CD14-positive monocyte (primary cell): ENCODE measurements at regions not wholly inside any gene's neighbourhood (a gene's known extent, or its start where the extent isn't known, plus 50 kb on each side); places are given as distances from the start of the nearest gene placed in this dataset.

Source experiments
- DNase-seq, 3 donors: peaks; one replicate each; pipeline ENCODE4 v3.0.0-alpha.2; 2011 to 2022
- H2AFZ ChIP-seq: 2 replicates; pipeline ENCODE4 v1.6.0; 2012; ENCODE audit warnings: mild to moderate bottlenecking, low read depth, low read length, inconsistent platforms; ENCODE audit not compliant: insufficient read depth, poor library complexity, severe bottlenecking
- H3K27ac ChIP-seq, 2 donors: 1 replicate in 1 of 2; 2 replicates in 1 of 2; pipeline ENCODE4 v1.5.1; 2012 to 2013; ENCODE audit warnings: low read length in 2 of 2, control low read depth in 1 of 2, inconsistent platforms in 1 of 2, low read depth in 1 of 2, mild to moderate bottlenecking in 1 of 2
- H3K27me3 ChIP-seq, 2 donors: one replicate each; pipeline versions ENCODE4 v1.6.0 to v1.6.1; 2011 to 2013; ENCODE audit warnings: low read length in 2 of 2; ENCODE audit not compliant: control insufficient read depth in 2 of 2, insufficient read depth in 2 of 2
- H3K36me3 ChIP-seq, 2 donors: replicated peaks in 1 of 2; 1 replicate in 1 of 2; 2 replicates in 1 of 2; pipeline versions ENCODE4 v1.5.1 to v1.6.1; 2012 to 2013; ENCODE audit warnings: low read length in 2 of 2, control low read depth in 1 of 2, inconsistent platforms in 1 of 2, mild to moderate bottlenecking in 1 of 2; ENCODE audit not compliant: insufficient read depth in 2 of 2, control insufficient read depth in 1 of 2
- H3K4me1 ChIP-seq, 2 donors: 1 replicate in 1 of 2; 2 replicates in 1 of 2; pipeline versions ENCODE4 v1.5.1 to v1.6.1; 2012 to 2013; ENCODE audit warnings: low read length in 2 of 2, control low read depth in 1 of 2, inconsistent platforms in 1 of 2, mild to moderate bottlenecking in 1 of 2, moderate library complexity in 1 of 2; ENCODE audit not compliant: insufficient read depth in 2 of 2, control insufficient read depth in 1 of 2
- H3K4me2 ChIP-seq: replicated peaks from 2 replicates; pipeline ENCODE3; 2012; ENCODE audit warnings: low read length, moderate library complexity, mild to moderate bottlenecking; ENCODE audit not compliant: poor library complexity, severe bottlenecking; ENCODE audit errors: extremely low read depth
- H3K4me3 ChIP-seq, 3 experiments: fragments of 200-600 bp in 1 of 3; sonication (generic) in 1 of 3; replicated peaks in 1 of 3; 1 replicate in 2 of 3; 2 replicates in 1 of 3; pipeline ENCODE4 v1.5.1; 2011 to 2013; ENCODE audit warnings: low read length in 3 of 3, mild to moderate bottlenecking in 3 of 3, control low read depth in 2 of 3, low read depth in 2 of 3, inconsistent platforms in 1 of 3, moderate library complexity in 1 of 3
- H3K79me2 ChIP-seq: 2 replicates; pipeline ENCODE4 v1.6.0; 2012; ENCODE audit warnings: mild to moderate bottlenecking, control low read depth, inconsistent platforms, low read length, moderate library complexity; ENCODE audit not compliant: insufficient read depth
- H3K9ac ChIP-seq: 2 replicates; pipeline ENCODE4 v1.6.0; 2017; ENCODE audit warnings: low read length, mild to moderate bottlenecking; ENCODE audit not compliant: insufficient read depth, poor library complexity, severe bottlenecking
- H3K9me3 ChIP-seq, 2 donors: replicated peaks in 1 of 2; 1 replicate in 1 of 2; 2 replicates in 1 of 2; pipeline versions ENCODE4 v1.5.1 to v1.6.1; 2012 to 2013; ENCODE audit warnings: low read length in 2 of 2, control low read depth in 1 of 2; ENCODE audit not compliant: control insufficient read depth in 1 of 2, insufficient read depth in 1 of 2
- H4K20me1 ChIP-seq: 2 replicates; pipeline ENCODE4 v1.6.0; 2012; ENCODE audit warnings: mild to moderate bottlenecking, low read length, control low read depth, moderate library complexity; ENCODE audit not compliant: insufficient read depth
- H3K27ac Mint-ChIP-seq, 7 donors: one replicate each; pipeline ENCODE4 v1.8.0; 2020; ENCODE audit warnings: mild to moderate bottlenecking in 7 of 7, mixed read lengths in 7 of 7, moderate library complexity in 6 of 7, inconsistent platforms in 2 of 7
- H3K27me3 Mint-ChIP-seq, 3 donors: one replicate each; pipeline ENCODE4 v1.8.0; 2021 to 2022; ENCODE audit warnings: low read depth in 3 of 3, mild to moderate bottlenecking in 3 of 3, mixed read lengths in 3 of 3, moderate library complexity in 3 of 3, inconsistent platforms in 1 of 3
- H3K36me3 Mint-ChIP-seq, 2 donors: one replicate each; pipeline ENCODE4 v1.8.0; 2020; ENCODE audit warnings: mixed read lengths in 2 of 2, inconsistent platforms in 1 of 2, mild to moderate bottlenecking in 1 of 2
- H3K4me1 Mint-ChIP-seq: one replicate; pipeline ENCODE4 v1.8.0; 2020; ENCODE audit warnings: mild to moderate bottlenecking, mixed read lengths
- H3K4me3 Mint-ChIP-seq, 2 donors: one replicate each; pipeline ENCODE4 v1.8.0; 2020; ENCODE audit warnings: mild to moderate bottlenecking in 2 of 2, mixed read lengths in 2 of 2, moderate library complexity in 1 of 2
- H3K9me3 Mint-ChIP-seq, 7 donors: one replicate each; pipeline ENCODE4 v1.8.0; 2020 to 2022; ENCODE audit warnings: mixed read lengths in 7 of 7, mild to moderate bottlenecking in 6 of 7, moderate library complexity in 6 of 7, inconsistent platforms in 2 of 7
- WGBS: methylation state at CpG from one replicate; pipeline ENCODE4 v1.1.5; 2013; ENCODE audit warnings: missing lambda C conversion rate; ENCODE audit not compliant: insufficient coverage; 5-methylcytosine and 5-hydroxymethylcytosine counted together
- intact Hi-C, 2 donors: fragments of 100-400 bp; cut with micrococcal nuclease; formaldehyde crosslinking; loops; one replicate each; pipeline versions ENCODE4 v1.15.0 to v1.15.1; 2023
- TF ChIP-seq, protein P1 (sequence below): fragments of 200-600 bp; IDR thresholded peaks from one replicate; pipeline ENCODE4 v1.8.0; 2022; ENCODE audit warnings: antibody characterized with exemption, mild to moderate bottlenecking

DNA sequence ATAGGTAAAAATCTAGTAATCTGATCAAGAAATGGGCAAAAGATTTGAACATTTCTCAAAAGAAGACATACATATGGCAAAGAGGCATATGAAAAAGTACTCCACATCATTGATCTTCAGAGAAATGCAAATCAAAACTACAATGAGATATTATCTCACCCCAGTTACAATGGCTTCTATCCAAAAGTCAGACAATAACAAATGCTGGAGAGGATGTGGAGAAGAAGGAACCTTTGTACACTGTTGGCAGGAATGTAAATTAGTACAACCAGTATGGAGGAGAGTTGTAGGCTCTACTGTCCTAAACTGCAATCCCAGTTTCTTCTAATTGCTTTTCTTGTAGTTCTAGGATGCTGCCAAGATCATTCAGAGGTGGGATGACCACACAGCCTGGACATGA is 193.5 kb upstream of the RFX3 start:
- H3K4me3 ChIP-seq: no peak overlapping the region
- peaks cover 0 to 4% (median 0%) of the 10 kb centered on the region in 7 donors for H3K9me3 Mint-ChIP-seq
- H3K27me3 ChIP-seq: no peaks in the 10 kb centered on the region
- H2AFZ ChIP-seq: no peak overlapping the region
- no peak for DNase-seq
- H3K4me1 ChIP-seq: no peaks in the 10 kb centered on the region
- H3K36me3 Mint-ChIP-seq: no peaks in the 10 kb centered on the region
- H3K36me3 ChIP-seq: no peaks in the 10 kb centered on the region
- no peak overlapping the region for H3K27ac ChIP-seq
- no peak overlapping the region for H3K4me2 ChIP-seq
- H3K27ac Mint-ChIP-seq: no peak overlapping the region
- no peak overlapping the region for H3K4me3 Mint-ChIP-seq
- no peak overlapping the region for H3K9ac ChIP-seq
- H3K9me3 ChIP-seq: no peaks in the 10 kb centered on the region
- no peaks in the 10 kb centered on the region for H3K4me1 Mint-ChIP-seq
- no peaks in the 10 kb centered on the region for H3K79me2 ChIP-seq
- intact Hi-C loops: no loop called here
- TF ChIP-seq, protein P1, sequence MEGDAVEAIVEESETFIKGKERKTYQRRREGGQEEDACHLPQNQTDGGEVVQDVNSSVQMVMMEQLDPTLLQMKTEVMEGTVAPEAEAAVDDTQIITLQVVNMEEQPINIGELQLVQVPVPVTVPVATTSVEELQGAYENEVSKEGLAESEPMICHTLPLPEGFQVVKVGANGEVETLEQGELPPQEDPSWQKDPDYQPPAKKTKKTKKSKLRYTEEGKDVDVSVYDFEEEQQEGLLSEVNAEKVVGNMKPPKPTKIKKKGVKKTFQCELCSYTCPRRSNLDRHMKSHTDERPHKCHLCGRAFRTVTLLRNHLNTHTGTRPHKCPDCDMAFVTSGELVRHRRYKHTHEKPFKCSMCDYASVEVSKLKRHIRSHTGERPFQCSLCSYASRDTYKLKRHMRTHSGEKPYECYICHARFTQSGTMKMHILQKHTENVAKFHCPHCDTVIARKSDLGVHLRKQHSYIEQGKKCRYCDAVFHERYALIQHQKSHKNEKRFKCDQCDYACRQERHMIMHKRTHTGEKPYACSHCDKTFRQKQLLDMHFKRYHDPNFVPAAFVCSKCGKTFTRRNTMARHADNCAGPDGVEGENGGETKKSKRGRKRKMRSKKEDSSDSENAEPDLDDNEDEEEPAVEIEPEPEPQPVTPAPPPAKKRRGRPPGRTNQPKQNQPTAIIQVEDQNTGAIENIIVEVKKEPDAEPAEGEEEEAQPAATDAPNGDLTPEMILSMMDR: no peak
- peaks cover 0 to 3% (median 3%) of the 10 kb centered on the region in 3 donors for H3K27me3 Mint-ChIP-seq
- H4K20me1 ChIP-seq: no peaks in the 10 kb centered on the region

DNA sequence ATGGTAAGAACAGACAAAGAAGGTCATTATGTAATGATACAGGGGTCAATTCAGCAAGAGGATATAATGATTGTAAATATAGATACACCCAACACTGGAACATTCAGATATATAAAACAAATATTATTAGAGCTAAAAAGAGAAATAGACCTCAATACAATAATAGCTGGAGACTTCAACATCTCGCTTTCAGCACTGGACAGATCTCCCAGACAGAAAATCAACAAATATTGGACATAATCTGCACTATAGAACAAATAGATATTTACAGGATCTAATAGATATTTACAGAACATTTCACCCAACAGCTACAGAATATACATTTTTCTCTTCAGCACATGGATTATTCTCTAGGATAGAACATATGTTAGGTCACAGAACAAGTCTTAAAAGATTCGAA is 190.6 kb upstream of the RFX3 start:
- no peaks in the 10 kb centered on the region for H3K9me3 ChIP-seq
- intact Hi-C loops: no loop called here
- H3K36me3 ChIP-seq: no peaks in the 10 kb centered on the region
- H3K9me3 Mint-ChIP-seq: peaks cover 0 to 5% (median 0%) of the 10 kb centered on the region in 7 donors
- no peaks in the 10 kb centered on the region for H3K36me3 Mint-ChIP-seq
- H4K20me1 ChIP-seq: no peaks in the 10 kb centered on the region
- TF ChIP-seq, protein P1: no peak
- peaks cover 0 to 3% (median 1%) of the 10 kb centered on the region in 3 donors for H3K27me3 Mint-ChIP-seq
- no peaks in the 10 kb centered on the region for H3K79me2 ChIP-seq
- no peaks in the 10 kb centered on the region for H3K4me1 ChIP-seq
- H3K27ac ChIP-seq: no peak overlapping the region
- H3K4me1 Mint-ChIP-seq: no peaks in the 10 kb centered on the region
- no peak overlapping the region for H2AFZ ChIP-seq
- no peak overlapping the region for H3K4me3 ChIP-seq
- DNase-seq: no peak
- no peaks in the 10 kb centered on the region for H3K27me3 ChIP-seq
- no peak overlapping the region for H3K27ac Mint-ChIP-seq
- H3K4me3 Mint-ChIP-seq: no peak overlapping the region
- WGBS: no CpG with 5 or more reads among the region's 2 CpGs
- H3K9ac ChIP-seq: no peak overlapping the region
- H3K4me2 ChIP-seq: no peak overlapping the region
